ENCODE measurements at regions not wholly inside any gene's neighbourhood (a gene's known extent, or its start where the extent isn't known, plus 50 kb on each side); places are given as distances from the start of the nearest gene placed in this dataset.

GRCh38 chr10:111204838-111205237 is 128.0 kb downstream of the ADRA2A start:
- DNase-seq = no peak

GRCh38 chr10:111206521-111206920 is 129.7 kb downstream of the ADRA2A start:
- no peak for DNase-seq

GRCh38 chr10:111207500-111207899 is 130.7 kb downstream of the ADRA2A start:
- DNase-seq = peak; percentile 11 to 24

- DNase-seq = no peak
Measured at GRCh38 chr10:111208951-111209350, 132.1 kb downstream of the ADRA2A start.

GRCh38 chr10:111209692-111210091 is 132.9 kb downstream of the ADRA2A start:
- DNase-seq = no peak

- DNase-seq = no peak
Measured at GRCh38 chr10:111211241-111211640, 134.4 kb downstream of the ADRA2A start.

GRCh38 chr10:111211706-111212105 is 134.9 kb downstream of the ADRA2A start:
- DNase-seq = no peak

GRCh38 chr10:111221682-111222480 is 145.1 kb downstream of the ADRA2A start:
- no peak for DNase-seq

- no peak for DNase-seq
Measured at GRCh38 chr10:111222961-111223360, 146.1 kb downstream of the ADRA2A start.

GRCh38 chr10:111231779-111232178 is 154.9 kb downstream of the ADRA2A start:
- no peak for DNase-seq

- peak in 1 of 2 experiments; percentile 4 for DNase-seq
Measured at GRCh38 chr10:111233439-111233838, 156.6 kb downstream of the ADRA2A start.

GRCh38 chr10:111234234-111234913 is 157.5 kb downstream of the ADRA2A start:
- no peak for DNase-seq

- no peak for DNase-seq
Measured at GRCh38 chr10:111234914-111235302, 158.1 kb downstream of the ADRA2A start.

GRCh38 chr10:111240348-111240747 is 163.5 kb downstream of the ADRA2A start:
- no peak for DNase-seq

- no peak for DNase-seq
Measured at GRCh38 chr10:111243126-111243525, 166.3 kb downstream of the ADRA2A start.

- DNase-seq = no peak
Measured at GRCh38 chr10:111246136-111246535, 169.3 kb downstream of the ADRA2A start.

GRCh38 chr10:111246814-111247452 is 170.1 kb downstream of the ADRA2A start:
- DNase-seq = no peak

GRCh38 chr10:111247781-111248389 is 171.1 kb downstream of the ADRA2A start:
- DNase-seq = no peak

- no peak for DNase-seq
Measured at GRCh38 chr10:111249925-111250324, 173.1 kb downstream of the ADRA2A start.

GRCh38 chr10:111261081-111261615 is 184.3 kb downstream of the ADRA2A start:
- no peak for DNase-seq

GRCh38 chr10:111265341-111265740 is 188.5 kb downstream of the ADRA2A start:
- DNase-seq = no peak

GRCh38 chr10:111266165-111266564 is 189.3 kb downstream of the ADRA2A start:
- no peak for DNase-seq

- no peak for DNase-seq
Measured at GRCh38 chr10:111267673-111268072, 190.8 kb downstream of the ADRA2A start.
